DND-41 (cell line): ENCODE measurements at regions not wholly inside any gene's neighbourhood (a gene's known extent, or its start where the extent isn't known, plus 50 kb on each side); places are given as distances from the start of the nearest gene placed in this dataset.
A peak's percentile ranks its signal among the peaks of the same experiment; 100 is the strongest.
"Not testable (repeated sequence)": the region's sequence is repeated elsewhere in the genome, so short reads cannot be mapped to it uniquely, and the experiment has no call there.

Source experiments
- ATAC-seq: fragments of 200-7000 bp; cut with Tn5 transposase; 3 replicates; pipeline ENCODE4 v1.9.1; 2021; ENCODE audit warnings: low read depth; ENCODE audit not compliant: insufficient read depth
- DNase-seq: peaks from one replicate; pipeline ENCODE4 v3.0.0-alpha.2; 2020
- H2AFZ ChIP-seq: 2 replicates; pipeline ENCODE4 v1.6.0; 2012; ENCODE audit warnings: low read depth, low read length
- H3K27ac ChIP-seq: 2 replicates; pipeline ENCODE4 v1.5.1; 2012; ENCODE audit warnings: low read length, inconsistent platforms
- H3K27me3 ChIP-seq: fragments of 200-600 bp; sonication (generic); 2 replicates; pipeline ENCODE4 v1.6.0; 2012; ENCODE audit warnings: low read length, mild to moderate bottlenecking, inconsistent platforms; ENCODE audit not compliant: insufficient read depth, poor library complexity
- H3K36me3 ChIP-seq: 2 replicates; pipeline ENCODE4 v1.5.1; 2012; ENCODE audit warnings: low read length, inconsistent platforms; ENCODE audit not compliant: insufficient read depth
- H3K4me1 ChIP-seq: 2 replicates; pipeline ENCODE4 v1.5.1; 2012; ENCODE audit warnings: mild to moderate bottlenecking, low read length; ENCODE audit not compliant: insufficient read depth
- H3K4me2 ChIP-seq: 2 replicates; pipeline ENCODE4 v1.6.0; 2012; ENCODE audit warnings: mild to moderate bottlenecking, moderate library complexity, low read length, inconsistent platforms; ENCODE audit not compliant: insufficient read depth
- H3K4me3 ChIP-seq, 2 experiments: fragments of 200-600 bp in 1 of 2; shearing (Covaris generic) in 1 of 2; 2 replicates each; pipeline ENCODE4 v1.5.1; 2012 to 2016; ENCODE audit warnings: inconsistent platforms in 2 of 2, low read length in 2 of 2, mild to moderate bottlenecking in 2 of 2, low read depth in 1 of 2, moderate library complexity in 1 of 2
- H3K79me2 ChIP-seq: 2 replicates; pipeline ENCODE4 v1.6.0; 2012; ENCODE audit warnings: low read length, inconsistent platforms; ENCODE audit not compliant: insufficient read depth
- H3K9ac ChIP-seq: 2 replicates; pipeline ENCODE4 v1.6.0; 2012; ENCODE audit warnings: low read depth, mild to moderate bottlenecking, inconsistent platforms, low read length, moderate library complexity
- H3K9me3 ChIP-seq: 2 replicates; pipeline ENCODE4 v1.5.1; 2012; ENCODE audit warnings: low read length, moderate library complexity, mild to moderate bottlenecking, inconsistent platforms; ENCODE audit not compliant: insufficient read depth, severe bottlenecking
- H4K20me1 ChIP-seq: 2 replicates; pipeline ENCODE4 v1.6.0; 2012; ENCODE audit warnings: low read length; ENCODE audit not compliant: insufficient read depth
- CTCF ChIP-seq: IDR thresholded peaks from 2 replicates; pipeline ENCODE4 v1.5.1; 2012; ENCODE audit warnings: borderline replicate concordance, low read length, moderate library complexity, mild to moderate bottlenecking; ENCODE audit not compliant: poor library complexity, severe bottlenecking; ENCODE audit errors: extremely low read depth
- EZH2 ChIP-seq: IDR thresholded peaks from 3 replicates; pipeline ENCODE4 v1.6.1; 2012; ENCODE audit warnings: borderline replicate concordance, low read depth, mild to moderate bottlenecking, moderate library complexity, low read length, inconsistent platforms; ENCODE audit not compliant: severe bottlenecking

GRCh38 chr1:67916140-67916886, 83.0 kb upstream of the GNG12 start:
- H3K4me2 ChIP-seq, result no peak overlapping the region
- no peaks in the 10 kb centered on the region for H4K20me1 ChIP-seq
- ATAC-seq (no peak), DNase-seq (no peak)
- no peaks in the 10 kb centered on the region for H3K27me3 ChIP-seq
- no peak overlapping the region for H3K27ac ChIP-seq
- H3K79me2 ChIP-seq, result no peaks in the 10 kb centered on the region
- H3K9me3 ChIP-seq, result no peaks in the 10 kb centered on the region
- no peak overlapping the region for H2AFZ ChIP-seq
- H3K4me1 ChIP-seq, result no peaks in the 10 kb centered on the region
- TF ChIP-seq EZH2 (no peak), CTCF (no peak)
- no peaks in the 10 kb centered on the region for H3K36me3 ChIP-seq
- H3K9ac ChIP-seq, result no peak overlapping the region
- no peak overlapping the region for H3K4me3 ChIP-seq

DNA sequence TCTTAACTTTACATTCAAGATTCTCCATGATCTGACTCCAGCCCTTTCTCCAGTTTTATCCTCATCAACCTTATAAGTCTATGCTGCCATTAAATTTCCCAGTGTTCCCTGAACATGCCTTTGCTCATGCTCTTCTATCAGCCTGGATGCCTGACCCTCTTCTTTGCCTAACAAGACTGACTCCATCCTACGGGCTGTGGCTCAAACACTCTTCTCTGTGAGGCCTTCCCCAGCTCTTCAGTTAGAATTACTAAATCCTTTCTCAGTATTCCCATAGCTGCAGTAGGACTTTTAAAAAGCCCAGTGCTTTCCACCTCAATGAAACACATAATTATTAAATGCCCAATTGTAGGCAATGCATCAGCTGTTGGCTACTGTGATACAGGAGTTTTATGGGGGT, 76.5 kb upstream of the GNG12 start:
- Histone ChIP-seq H3K27me3 (no peaks in the 10 kb centered on the region), H3K4me2 (no peak overlapping the region), H4K20me1 (no peaks in the 10 kb centered on the region), H3K9ac (no peak overlapping the region), H3K79me2 (no peaks in the 10 kb centered on the region), H3K9me3 (no peaks in the 10 kb centered on the region), H3K27ac (no peak overlapping the region), H3K4me1 (peaks cover 22% of the 10 kb centered on the region), H3K36me3 (no peaks in the 10 kb centered on the region), H3K4me3 (no peak overlapping the region), H2AFZ (no peak overlapping the region)
- TF ChIP-seq CTCF (no peak), EZH2 (no peak)
- ATAC-seq (no peak), DNase-seq (no peak)

DNA sequence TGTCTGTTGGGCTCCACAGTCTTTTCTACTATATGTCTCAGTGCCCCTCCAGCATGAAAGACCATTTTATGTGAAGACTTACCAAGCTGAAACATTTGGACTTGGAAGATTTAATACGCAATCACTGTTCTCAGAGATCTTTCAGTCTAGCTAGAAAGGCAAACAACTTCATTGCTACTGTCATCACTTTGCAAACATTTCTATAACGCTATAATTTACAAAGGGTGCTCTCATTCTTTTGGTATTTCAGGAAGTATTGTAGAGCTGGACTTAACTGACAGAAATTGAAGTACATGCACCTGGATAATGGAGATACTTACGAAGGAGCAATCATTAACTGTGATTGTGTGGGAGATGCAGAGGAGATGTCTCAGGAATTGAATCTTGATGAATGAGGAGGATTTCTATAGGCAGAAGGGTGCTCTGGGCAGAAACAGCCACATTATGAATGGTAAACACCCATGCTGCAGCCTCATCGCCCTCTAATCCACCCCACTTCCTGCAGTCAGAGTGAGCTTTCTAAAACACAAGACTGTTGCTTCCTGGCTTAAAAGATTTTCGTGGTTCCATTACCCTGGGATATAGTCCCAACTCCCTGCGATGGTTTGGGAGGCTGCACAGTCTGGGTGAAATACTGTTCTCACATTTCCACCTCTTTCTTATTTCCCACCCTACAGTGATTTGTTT, 75.1 kb upstream of the GNG12 start:
- ATAC-seq, result peak; percentile 63; the same call in 2 of the 3 replicates
- no peak overlapping the region for H3K9ac ChIP-seq
- TF ChIP-seq CTCF, result no peak
- TF ChIP-seq EZH2, result no peak
- H3K9me3 ChIP-seq, result no peaks in the 10 kb centered on the region
- no peaks in the 10 kb centered on the region for H3K27me3 ChIP-seq
- H3K4me1 ChIP-seq, result peaks cover 26% of the 10 kb centered on the region
- DNase-seq, result peak; percentile 28
- H4K20me1 ChIP-seq, result no peaks in the 10 kb centered on the region
- H3K4me3 ChIP-seq, result no peak overlapping the region
- no peaks in the 10 kb centered on the region for H3K79me2 ChIP-seq
- peak overlapping the region; percentile 55 for H3K27ac ChIP-seq
- H3K4me2 ChIP-seq, result peak overlapping the region; percentile 40
- H2AFZ ChIP-seq, result no peak overlapping the region
- no peaks in the 10 kb centered on the region for H3K36me3 ChIP-seq

GRCh38 chr1:67907467-67907866, 74.2 kb upstream of the GNG12 start:
- H3K9me3 ChIP-seq, H3K4me3 ChIP-seq, H3K9ac ChIP-seq, H3K36me3 ChIP-seq, H2AFZ ChIP-seq, H3K27me3 ChIP-seq, H4K20me1 ChIP-seq, H3K79me2 ChIP-seq: not testable (repeated sequence)
- Histone ChIP-seq H3K27ac (peak overlapping the region; percentile 55), H3K4me1 (peaks cover 29% of the 10 kb centered on the region), H3K4me2 (peak overlapping the region; percentile 40)
- DNase-seq (peak; percentile 74), ATAC-seq (peak; percentile 83)

DNA sequence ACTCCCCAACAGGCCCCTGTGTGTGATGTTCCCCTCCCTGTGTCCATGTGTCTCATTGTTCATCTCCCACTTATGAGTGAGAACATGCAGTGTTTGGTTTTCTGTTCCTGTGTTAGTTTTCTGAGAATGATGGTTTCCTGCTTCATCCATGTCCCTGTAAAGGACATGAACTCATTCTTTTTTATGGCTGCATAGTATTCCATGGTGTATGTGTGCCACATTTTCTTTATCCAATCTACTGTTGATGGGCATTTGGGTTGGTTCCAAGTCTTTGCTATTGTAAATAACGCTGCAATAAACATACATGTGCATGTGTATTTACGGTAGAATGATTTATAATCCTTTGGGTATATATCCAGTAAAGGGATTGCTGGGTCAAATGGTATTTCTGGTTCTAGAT, 72.7 kb upstream of the GNG12 start:
- not testable (repeated sequence) for H3K9ac ChIP-seq, H3K27ac ChIP-seq, H3K36me3 ChIP-seq, H4K20me1 ChIP-seq, H3K79me2 ChIP-seq, H3K4me2 ChIP-seq, H3K9me3 ChIP-seq, ATAC-seq, H2AFZ ChIP-seq, DNase-seq, H3K27me3 ChIP-seq, H3K4me3 ChIP-seq
- H3K4me1 ChIP-seq, result peaks cover 29% of the 10 kb centered on the region
